Breast epithelium (tissue), 3 donors: ENCODE measurements at regions not wholly inside any gene's neighbourhood (a gene's known extent, or its start where the extent isn't known, plus 50 kb on each side); places are given as distances from the start of the nearest gene placed in this dataset.

Source experiments
- CTCF ChIP-seq, 3 donors: fragments of 450-650 bp; IDR thresholded peaks; one replicate each; pipeline ENCODE4 v1.5.1; 2016 to 2017; ENCODE audit warnings: antibody characterized with exemption in 3 of 3, mild to moderate bottlenecking in 3 of 3, moderate library complexity in 3 of 3
- POLR2A ChIP-seq: fragments of 450-650 bp; IDR thresholded peaks from one replicate; pipeline ENCODE4 v1.6.1; 2016; ENCODE audit warnings: antibody characterized with exemption, mild to moderate bottlenecking, moderate library complexity

GRCh38 chr7:33727315-33727714, 178.0 kb upstream of the BMPER start:
- TF ChIP-seq POLR2A = no peak
- no peak for TF ChIP-seq CTCF (IDR thresholded peaks at IDR 0.05)
